ENCODE measurements at regions not wholly inside any gene's neighbourhood (a gene's known extent, or its start where the extent isn't known, plus 50 kb on each side); places are given as distances from the start of the nearest gene placed in this dataset.

DNA sequence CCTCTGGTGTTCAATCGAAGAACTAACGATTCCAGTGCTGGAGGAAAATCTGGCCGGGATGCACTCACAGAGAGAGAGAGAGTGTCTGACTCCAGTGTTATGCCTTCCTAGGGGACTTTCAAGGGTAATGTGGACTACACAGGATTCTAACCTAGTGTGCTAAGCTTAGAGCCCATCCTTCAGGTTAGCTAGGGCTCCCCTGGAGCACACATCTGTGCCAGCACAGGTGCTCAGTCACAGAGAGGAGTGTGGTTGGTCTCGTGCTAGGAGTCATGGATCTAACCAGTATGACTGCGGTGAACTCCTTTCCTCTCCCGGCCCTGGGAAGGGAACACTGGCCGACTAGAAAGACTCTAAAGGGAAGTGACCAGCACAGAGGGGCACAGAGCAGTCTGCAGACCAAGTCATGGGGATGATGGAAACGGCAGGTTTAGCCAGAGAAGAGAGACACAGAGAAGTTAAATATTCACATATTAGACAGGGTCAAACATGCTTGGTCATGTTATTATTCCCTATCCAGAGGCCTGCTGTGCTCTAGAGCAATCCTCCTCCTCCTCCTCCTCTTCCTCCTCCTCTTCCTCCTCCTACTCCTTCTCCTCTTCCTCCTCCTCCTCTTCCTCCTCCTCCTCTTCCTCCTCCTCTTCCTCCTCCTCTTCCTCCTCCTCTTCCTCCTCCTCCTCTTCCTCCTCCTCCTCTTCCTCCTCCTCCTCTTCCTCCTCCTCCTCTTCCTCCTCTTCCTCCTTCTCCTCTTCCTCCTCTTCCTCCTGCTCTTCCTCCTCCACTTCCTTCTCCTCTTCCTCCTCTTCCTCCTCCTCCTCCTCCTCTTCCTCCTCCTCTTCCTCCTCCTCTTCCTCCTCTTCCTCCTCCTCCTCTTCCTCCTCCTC, 280.3 kb downstream of the XXYLT1 start:
- TF ChIP-seq POLR2A (IDR thresholded peaks at IDR 0.05; ENCODE audit: low read depth, low read length) (no peak), TAF1 (IDR thresholded peaks at IDR 0.05; ENCODE audit: borderline replicate concordance, low read depth, low read length) (no peak), POLR2AphosphoS5 (IDR thresholded peaks at IDR 0.05; ENCODE audit: low read depth, low read length) (no peak)
- FAIRE-seq (no peak), DNase-seq (ENCODE audit: insufficient read length) (no peak)

DNA sequence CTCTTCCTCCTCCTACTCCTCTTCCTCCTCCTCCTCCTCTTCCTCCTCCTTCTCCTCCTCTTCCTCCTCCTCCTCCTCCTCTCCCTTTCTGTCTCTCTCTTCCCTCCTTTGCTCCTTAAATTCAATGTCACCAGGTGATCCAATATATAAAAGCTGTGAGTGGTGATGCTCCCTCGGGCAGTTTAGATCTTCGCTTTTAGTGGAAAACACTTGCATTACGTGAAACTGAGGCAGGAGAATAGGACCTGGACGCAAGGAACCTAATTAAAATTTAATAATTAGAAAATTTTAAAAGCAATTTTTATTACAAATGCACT, 279.7 kb downstream of the XXYLT1 start:
- DNase-seq (ENCODE audit: insufficient read length): no peak
- TF ChIP-seq POLR2A (IDR thresholded peaks at IDR 0.05; ENCODE audit: low read depth, low read length) (no peak), POLR2AphosphoS5 (IDR thresholded peaks at IDR 0.05; ENCODE audit: low read depth, low read length) (no peak), TAF1 (IDR thresholded peaks at IDR 0.05; ENCODE audit: borderline replicate concordance, low read depth, low read length) (no peak)
- no peak for FAIRE-seq

DNA sequence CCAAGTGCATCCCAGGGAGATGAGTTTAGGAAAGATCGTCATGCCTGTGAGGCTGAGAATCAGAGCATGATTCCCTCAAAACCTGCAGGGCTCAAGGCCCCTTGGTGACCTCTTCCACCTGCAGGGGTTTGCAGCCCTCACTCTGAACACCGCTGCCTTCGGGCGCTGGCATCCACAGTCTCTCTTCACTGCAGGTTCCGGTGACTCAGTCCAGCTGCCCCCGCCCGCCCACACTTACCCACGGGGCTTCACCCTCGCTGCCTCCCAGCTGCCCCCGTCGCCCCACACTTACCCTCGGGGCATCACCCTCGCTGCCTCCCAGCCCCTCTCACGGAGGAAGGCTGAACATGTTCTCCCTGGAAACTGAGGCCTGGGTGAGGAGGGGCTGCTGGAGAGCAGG, 277.1 kb downstream of the XXYLT1 start:
- DNase-seq (ENCODE audit: insufficient read length): no peak
- TF ChIP-seq POLR2AphosphoS5 (IDR thresholded peaks at IDR 0.05; ENCODE audit: low read depth, low read length) (no peak), POLR2A (IDR thresholded peaks at IDR 0.05; ENCODE audit: low read depth, low read length) (no peak), TAF1 (IDR thresholded peaks at IDR 0.05; ENCODE audit: borderline replicate concordance, low read depth, low read length) (no peak)
- no peak for FAIRE-seq

DNA sequence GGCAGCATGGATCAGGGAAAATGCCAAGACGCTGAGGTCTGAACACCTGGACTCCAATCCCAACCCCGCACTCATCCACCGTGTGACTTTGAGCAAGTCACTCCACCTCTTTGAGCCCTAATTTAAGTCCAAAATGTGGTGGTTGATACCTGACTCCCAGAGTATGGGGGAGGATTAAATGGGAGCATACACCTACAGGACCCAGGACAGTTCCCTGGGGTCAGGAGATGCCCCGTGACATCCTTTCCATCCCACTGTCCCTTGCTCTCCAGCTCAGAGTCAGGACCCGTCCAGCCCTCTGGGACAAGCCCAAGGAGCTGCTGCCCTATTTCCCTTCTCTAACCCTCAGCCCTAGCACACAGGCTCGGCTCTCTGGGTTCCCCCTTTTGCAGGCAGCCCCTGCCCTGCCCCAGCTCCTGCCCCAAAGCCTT, 276.4 kb downstream of the XXYLT1 start:
- no peak for TF ChIP-seq POLR2AphosphoS5 (IDR thresholded peaks at IDR 0.05; ENCODE audit: low read depth, low read length)
- TF ChIP-seq TAF1 (IDR thresholded peaks at IDR 0.05; ENCODE audit: borderline replicate concordance, low read depth, low read length): no peak
- no peak for TF ChIP-seq POLR2A (IDR thresholded peaks at IDR 0.05; ENCODE audit: low read depth, low read length)
- FAIRE-seq: no peak
- DNase-seq (ENCODE audit: insufficient read length): no peak

DNA sequence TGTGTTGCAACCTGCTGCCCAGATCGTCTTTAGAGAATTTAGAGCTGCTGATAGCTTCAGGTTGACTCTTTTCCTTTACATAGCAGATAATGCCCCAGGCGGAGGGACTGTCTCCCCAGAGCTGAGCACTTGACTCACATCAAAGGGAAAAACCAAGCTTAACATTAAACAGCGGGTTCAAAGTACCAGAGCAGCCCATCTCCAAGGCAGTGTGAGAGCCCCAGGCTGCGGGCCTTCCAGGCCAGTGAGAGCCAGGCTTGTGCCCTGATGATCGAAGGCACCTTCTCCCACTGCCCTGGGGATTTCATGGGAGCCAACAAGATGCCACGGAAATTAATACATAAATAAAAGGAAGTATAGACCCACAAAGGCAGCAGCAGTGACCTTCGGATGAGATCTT, 275.6 kb downstream of the XXYLT1 start:
- DNase-seq (ENCODE audit: insufficient read length): no peak
- FAIRE-seq: no peak
- TF ChIP-seq POLR2A (IDR thresholded peaks at IDR 0.05; ENCODE audit: low read depth, low read length) (no peak), POLR2AphosphoS5 (IDR thresholded peaks at IDR 0.05; ENCODE audit: low read depth, low read length) (no peak), TAF1 (IDR thresholded peaks at IDR 0.05; ENCODE audit: borderline replicate concordance, low read depth, low read length) (no peak)

DNA sequence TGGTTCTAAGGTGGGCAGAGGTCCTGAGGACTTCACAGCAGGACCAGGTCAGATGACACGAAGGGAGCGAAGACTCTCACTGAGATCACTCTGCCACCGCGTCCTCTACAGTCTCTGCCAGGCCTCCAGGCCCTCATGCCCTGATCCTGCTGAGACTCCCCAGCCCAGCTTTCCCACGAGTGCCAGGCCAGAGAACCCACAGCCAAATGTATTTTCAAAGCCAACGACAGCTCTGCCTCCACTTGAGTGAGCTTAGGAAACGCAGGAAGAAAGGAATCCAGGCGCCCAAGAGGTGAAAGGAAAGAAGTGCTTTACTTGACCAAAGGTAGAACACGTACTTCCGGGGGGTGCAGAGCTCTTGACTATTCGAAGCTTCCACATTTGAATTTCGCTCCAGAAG, 275.0 kb downstream of the XXYLT1 start:
- FAIRE-seq (no peak), DNase-seq (ENCODE audit: insufficient read length) (no peak)
- TF ChIP-seq TAF1 (IDR thresholded peaks at IDR 0.05; ENCODE audit: borderline replicate concordance, low read depth, low read length) (no peak), POLR2A (IDR thresholded peaks at IDR 0.05; ENCODE audit: low read depth, low read length) (no peak), POLR2AphosphoS5 (IDR thresholded peaks at IDR 0.05; ENCODE audit: low read depth, low read length) (no peak)

DNA sequence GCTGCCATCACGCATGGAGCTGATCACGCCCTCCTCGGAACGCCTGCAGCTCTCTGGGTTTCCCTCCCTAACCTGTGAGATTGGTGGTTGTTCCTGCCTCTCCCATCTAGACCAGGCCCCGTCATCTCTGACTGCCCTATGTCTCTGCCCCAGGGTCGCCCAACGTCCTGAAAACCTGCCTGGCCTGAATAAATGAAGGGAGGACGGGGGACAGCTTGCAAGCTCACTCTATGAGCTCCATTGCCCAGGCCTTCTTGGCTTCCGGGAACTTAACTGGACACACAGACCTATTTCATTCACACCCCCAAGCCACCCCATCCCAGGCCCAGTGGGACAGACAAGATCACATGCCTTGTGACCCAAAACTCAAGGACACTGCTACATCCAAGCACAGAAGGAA, 274.2 kb downstream of the XXYLT1 start:
- DNase-seq (ENCODE audit: insufficient read length) (no peak), FAIRE-seq (no peak)
- TF ChIP-seq POLR2A (IDR thresholded peaks at IDR 0.05; ENCODE audit: low read depth, low read length): no peak
- TF ChIP-seq TAF1 (IDR thresholded peaks at IDR 0.05; ENCODE audit: borderline replicate concordance, low read depth, low read length): no peak
- TF ChIP-seq POLR2AphosphoS5 (IDR thresholded peaks at IDR 0.05; ENCODE audit: low read depth, low read length): no peak

DNA sequence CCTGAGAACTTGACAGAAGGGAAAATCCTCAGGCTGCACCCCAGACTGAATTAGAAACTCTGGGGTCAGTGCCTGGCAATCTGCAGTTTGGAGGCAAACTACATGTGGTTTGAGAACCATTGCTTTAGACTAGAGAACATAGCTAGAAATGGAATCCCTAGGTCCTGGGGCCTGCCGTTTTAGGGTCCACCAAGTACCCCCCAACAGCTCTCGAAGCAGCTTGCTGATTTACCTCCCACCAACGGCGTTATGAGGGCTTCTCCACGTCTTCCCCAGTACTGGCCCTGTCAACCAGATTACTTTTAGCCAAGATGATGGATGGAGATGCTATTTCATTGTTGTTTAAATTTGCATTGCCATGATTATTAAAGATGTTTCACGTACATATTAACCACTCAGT, 272.5 kb downstream of the XXYLT1 start:
- no peak for DNase-seq (ENCODE audit: insufficient read length)
- no peak for FAIRE-seq
- TF ChIP-seq TAF1 (IDR thresholded peaks at IDR 0.05; ENCODE audit: borderline replicate concordance, low read depth, low read length) (no peak), POLR2AphosphoS5 (IDR thresholded peaks at IDR 0.05; ENCODE audit: low read depth, low read length) (no peak)

DNA sequence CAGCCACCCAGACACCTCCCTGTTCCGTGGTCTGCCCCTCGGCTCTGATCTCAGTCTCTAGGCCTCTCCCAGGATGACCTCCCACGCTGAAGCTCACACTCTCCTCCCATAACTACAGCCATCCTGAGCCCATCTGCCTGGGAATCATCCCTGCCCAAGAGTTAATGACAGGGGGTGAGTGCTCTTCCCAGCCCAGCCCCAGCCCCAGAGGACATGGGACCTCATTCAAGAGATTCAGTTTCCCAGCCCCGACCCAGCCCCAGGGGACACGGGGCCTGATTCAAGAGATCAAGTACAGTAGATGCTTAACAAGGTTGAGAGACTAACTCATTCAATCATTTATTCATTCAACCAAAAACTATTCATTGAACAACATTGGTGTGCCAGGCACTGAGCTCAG, 272.0 kb downstream of the XXYLT1 start:
- no peak for DNase-seq (ENCODE audit: insufficient read length)
- TF ChIP-seq POLR2A (IDR thresholded peaks at IDR 0.05; ENCODE audit: low read depth, low read length) (no peak), TAF1 (IDR thresholded peaks at IDR 0.05; ENCODE audit: borderline replicate concordance, low read depth, low read length) (no peak), POLR2AphosphoS5 (IDR thresholded peaks at IDR 0.05; ENCODE audit: low read depth, low read length) (no peak)
- FAIRE-seq: no peak

DNA sequence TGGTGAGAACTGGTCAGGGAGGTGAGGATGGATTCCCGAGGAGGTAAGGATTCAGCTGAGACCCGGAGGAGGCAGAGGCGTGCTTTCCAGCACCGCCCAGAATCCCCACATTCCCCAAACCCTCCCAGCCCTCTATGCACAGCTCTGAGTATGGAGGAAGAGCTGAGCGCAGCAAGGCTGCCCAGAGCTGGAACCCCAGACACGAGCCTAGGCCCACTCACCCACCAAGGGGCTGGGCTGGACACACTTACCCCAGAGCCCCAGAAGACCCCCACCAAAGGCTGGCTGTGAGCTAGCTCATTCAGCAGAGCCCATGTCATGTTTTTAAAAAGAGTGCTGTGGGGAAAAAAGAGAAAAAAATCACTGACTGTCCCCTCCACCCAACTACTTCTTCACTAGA, 271.5 kb downstream of the XXYLT1 start:
- DNase-seq (ENCODE audit: insufficient read length) (no peak), FAIRE-seq (no peak)
- TF ChIP-seq POLR2A (IDR thresholded peaks at IDR 0.05; ENCODE audit: low read depth, low read length) (no peak), TAF1 (IDR thresholded peaks at IDR 0.05; ENCODE audit: borderline replicate concordance, low read depth, low read length) (no peak), POLR2AphosphoS5 (IDR thresholded peaks at IDR 0.05; ENCODE audit: low read depth, low read length) (no peak)

DNA sequence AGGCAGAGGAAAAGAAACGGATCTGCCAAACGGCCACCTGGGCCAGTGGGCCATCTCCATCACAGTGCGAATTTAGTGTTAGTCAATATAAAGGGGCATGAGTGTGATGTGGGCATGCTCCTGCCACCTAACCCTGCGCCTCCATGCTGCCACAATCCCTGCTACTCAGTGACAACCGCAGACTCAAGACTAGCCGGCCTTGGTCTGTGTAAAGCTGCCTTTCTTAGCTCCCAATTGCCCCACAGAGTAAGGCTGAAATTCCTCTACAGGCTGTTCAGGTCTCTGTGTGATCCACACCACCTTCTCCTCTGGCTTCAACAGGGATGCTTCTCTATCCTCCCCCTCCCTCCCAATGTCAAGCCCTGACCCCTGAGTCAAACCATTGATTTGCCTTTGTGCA, 269.7 kb downstream of the XXYLT1 start:
- no peak for DNase-seq (ENCODE audit: insufficient read length)
- no peak for FAIRE-seq

DNA sequence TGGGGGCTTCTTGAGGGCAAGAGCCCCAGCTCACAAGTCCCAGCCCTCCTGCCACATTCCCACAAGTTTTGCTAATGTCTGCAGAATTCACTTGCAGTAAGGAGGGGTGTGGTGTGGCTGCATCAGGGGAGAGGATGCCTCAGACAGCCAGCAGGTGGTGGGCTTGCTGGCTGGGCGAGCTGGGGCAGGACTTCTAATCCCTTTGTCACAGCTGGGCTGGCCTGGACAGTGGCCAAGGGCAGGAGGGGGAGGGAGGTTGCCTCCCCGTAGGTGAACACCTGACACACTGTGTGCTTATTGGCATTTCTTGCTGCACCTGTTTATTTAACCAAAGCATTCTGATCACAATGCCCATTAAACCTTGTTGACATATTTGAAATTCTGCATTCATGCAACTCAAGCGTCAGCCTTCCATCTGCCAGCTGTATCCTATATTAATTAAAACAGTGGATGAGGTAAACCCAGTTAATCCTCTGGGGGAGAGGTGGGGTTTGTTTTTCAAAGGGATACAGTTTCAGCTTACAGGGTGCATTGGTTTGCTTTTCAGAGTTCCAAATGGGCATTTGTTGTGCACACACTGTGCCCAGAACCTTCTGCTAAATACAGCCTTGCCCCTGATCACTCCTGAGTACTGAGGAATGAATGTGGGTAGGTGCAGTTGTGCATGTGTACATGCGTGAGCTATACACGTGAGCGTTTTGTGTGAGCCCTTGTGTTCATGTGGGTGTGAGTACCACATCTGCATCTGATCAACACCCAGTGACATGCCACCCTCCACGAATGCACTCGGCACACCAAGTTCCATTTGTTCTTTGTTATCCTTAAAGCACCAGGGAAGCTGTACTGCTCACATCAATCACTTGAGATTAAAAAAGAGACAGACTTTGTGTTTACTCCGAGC, 268.7 kb downstream of the XXYLT1 start:
- no peak for TF ChIP-seq POLR2AphosphoS5 (IDR thresholded peaks at IDR 0.05; ENCODE audit: low read depth, low read length)
- no peak for TF ChIP-seq TAF1 (IDR thresholded peaks at IDR 0.05; ENCODE audit: borderline replicate concordance, low read depth, low read length)
- no peak for TF ChIP-seq POLR2A (IDR thresholded peaks at IDR 0.05; ENCODE audit: low read depth, low read length)
- DNase-seq (ENCODE audit: insufficient read length) (peak; percentile 40), FAIRE-seq (peak; percentile 51)

More for the DNA sequence above, 269.7 kb downstream of the XXYLT1 start:
- no peak for TF ChIP-seq TAF1 (IDR thresholded peaks at IDR 0.05; ENCODE audit: borderline replicate concordance, low read depth, low read length)
